Cerebellar cortex (tissue), 1 donor: ENCODE measurements at regions not wholly inside any gene's neighbourhood (a gene's known extent, or its start where the extent isn't known, plus 50 kb on each side); places are given as distances from the start of the nearest gene placed in this dataset.
"Not testable (repeated sequence)": the region's sequence is repeated elsewhere in the genome, so short reads cannot be mapped to it uniquely, and the experiment has no call there.

Experiments used
- DNase-seq: peaks from one replicate; pipeline ENCODE4 v3.0.0-alpha.2; 2015; ENCODE audit warnings: low spot score

DNA sequence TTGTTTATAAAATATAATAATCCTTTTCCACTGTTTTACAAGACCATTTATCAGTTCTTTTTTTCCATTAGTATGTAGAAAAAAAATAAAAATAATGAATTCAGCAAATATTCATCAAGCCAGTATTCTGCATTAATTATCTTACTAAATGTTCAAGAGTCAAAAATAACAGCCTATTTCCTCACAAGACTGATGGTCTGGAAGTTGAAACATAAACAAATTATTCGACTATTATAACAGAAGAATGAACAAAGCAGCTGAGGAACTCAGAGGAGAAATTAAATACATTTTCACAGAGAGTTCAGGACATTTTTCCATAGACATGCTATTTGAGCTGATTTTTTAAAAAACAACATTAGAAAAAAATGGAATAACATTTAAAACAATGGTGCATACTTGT, 2594.8 kb downstream of the ARAP2 start:
- DNase-seq: no peak

GRCh38 chr4:33650036-33650435, 2594.3 kb downstream of the ARAP2 start:
- DNase-seq: no peak

- no peak for DNase-seq
Observed at GRCh38 chr4:33658971-33659370, 2585.3 kb downstream of the ARAP2 start.

GRCh38 chr4:33661636-33662035, 2582.7 kb downstream of the ARAP2 start:
- DNase-seq: no peak

DNA sequence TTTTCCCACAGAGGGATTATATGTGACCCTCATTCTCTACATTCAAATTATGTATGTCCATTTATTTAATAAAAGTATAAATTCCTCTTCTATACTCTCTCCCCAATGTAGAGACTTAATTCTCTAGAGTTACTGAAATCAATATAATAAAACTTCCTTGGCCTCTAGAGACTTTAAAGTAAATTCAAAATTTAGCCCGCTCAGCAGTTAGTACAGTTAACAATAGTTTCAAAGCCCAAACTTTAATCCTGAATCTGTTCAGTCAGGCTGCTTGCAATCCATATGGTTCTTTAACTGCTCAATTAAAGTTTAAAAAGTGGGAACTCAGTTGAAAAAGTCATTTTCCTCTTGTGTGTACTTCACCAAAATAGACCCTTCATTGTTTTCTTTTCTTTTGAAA, 2558.4 kb downstream of the ARAP2 start:
- DNase-seq: no peak

GRCh38 chr4:33696041-33696440, 2548.3 kb downstream of the ARAP2 start:
- DNase-seq: no peak

GRCh38 chr4:33696586-33696985, 2547.7 kb downstream of the ARAP2 start:
- DNase-seq: no peak

DNA sequence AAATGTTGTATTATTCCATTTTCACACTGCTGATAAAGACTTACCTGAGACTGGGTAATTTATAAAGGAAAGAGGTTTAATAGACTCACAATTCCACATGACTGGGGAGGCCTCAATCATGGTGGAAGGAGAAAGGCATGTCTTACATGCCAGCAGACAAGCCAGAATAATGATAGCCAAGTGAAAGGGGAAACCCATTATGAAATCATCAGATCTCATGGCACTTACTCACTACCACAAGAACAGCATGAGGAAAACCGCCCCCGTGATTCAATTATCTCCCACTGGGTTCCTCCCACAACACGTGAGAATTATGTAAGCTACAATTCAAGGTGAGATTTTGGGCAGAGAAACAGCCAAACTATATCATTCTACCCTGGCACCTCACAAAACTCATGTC, 2535.1 kb downstream of the ARAP2 start:
- DNase-seq: no peak

DNA sequence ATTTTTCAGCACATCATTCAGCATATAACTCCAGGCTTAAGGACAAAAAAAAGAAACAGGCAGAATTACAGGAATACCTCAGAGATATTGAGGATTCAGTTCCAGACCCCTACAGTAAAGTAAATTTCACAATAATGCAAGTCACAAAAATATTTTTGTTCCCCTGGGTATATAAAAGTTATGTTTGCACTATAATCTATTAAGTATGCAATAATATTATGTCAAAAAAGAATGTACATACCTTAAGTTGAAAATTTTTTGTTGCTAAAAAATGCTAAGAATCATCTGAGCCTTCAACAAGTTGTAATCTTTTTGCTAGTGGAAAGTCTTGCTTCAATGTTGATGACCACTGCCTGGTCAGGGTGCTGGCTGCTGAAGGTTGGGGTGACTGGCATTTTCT, 2532.5 kb downstream of the ARAP2 start:
- no peak for DNase-seq

GRCh38 chr4:33714971-33715370, 2529.3 kb downstream of the ARAP2 start:
- DNase-seq: no peak

DNA sequence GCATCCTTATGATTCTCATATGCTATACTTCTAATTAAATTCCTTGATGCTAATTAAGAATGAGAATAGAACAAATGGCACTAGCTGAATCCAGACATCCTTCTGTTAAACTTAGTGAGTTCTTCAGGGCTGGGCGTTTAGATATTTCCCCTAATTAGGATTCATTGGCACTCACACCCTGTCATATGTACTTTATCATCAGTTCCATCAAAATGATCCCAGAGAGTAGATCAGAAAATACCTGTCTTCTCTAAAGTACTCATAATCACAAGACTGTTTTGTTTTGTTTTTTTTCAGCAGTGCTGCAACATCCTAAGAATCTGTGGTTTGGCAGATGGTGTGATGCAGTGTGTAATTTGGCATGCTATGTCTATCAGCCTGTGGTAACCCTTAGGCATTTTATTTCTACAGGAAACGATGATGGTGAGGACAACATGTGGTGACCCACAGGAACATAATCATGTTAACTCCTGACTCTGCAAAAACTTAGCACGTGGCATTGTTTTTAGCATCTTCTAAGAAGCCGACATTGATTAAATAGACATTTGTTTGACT, 2528.4 kb downstream of the ARAP2 start:
- no peak for DNase-seq

GRCh38 chr4:33722254-33722653, 2522.1 kb downstream of the ARAP2 start:
- no peak for DNase-seq

GRCh38 chr4:33722800-33723516, 2521.4 kb downstream of the ARAP2 start:
- no peak for DNase-seq

DNA sequence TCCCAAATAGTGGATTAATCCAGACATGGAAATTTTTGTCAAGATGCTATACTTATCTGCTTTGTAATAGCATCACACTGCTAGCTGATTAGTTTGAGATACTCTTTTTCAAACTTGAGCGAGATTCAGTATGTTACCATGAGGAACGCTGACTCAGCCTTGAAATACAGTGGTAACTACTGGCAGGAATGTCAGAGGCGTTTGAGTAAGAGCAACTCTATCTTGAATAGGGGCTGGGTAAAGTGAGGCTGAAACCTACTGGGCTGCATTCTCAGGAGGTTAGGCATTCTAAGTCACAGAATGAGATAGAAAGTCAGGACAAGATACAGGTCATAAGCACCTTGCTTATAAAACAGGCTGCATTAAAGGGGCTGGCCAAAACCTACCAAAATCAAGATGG, 2519.6 kb downstream of the ARAP2 start:
- DNase-seq: no peak

DNA sequence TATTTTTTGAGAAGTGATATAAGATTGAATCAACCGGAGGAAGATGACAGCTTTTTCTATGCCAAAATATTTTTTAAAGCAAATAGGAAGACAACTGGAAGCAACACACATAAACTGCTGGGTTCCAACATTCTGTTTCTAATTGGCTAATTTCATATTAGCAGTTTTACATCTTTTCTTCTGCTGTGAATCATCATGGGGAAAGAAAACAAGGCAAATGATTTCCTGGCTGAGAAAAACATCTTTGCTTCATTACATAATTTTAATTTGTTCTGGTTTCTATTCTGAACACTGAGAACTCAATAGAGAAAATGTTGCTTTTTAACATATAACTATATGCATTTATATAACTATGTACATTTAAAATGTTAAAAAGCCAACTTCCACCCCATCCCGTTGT, 2518.5 kb downstream of the ARAP2 start:
- no peak for DNase-seq

DNA sequence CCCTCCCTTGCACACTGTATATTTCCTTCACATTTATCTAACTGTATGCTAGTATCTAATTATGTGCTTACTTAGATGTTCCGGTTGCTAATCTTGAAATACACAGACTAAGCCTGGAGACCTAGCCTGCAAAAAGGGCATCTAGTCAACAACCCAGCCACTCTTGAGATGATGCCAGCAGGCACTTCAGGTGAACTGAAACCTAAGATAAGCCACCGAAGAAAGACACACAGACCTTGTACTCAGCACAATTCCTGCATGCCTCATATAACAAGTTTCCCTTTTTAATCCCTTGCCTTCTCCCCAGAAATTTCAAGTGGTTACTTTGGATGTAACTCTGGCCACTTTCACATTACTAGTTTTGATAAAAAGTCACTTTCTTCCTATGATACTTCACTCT, 2506.6 kb downstream of the ARAP2 start:
- DNase-seq: no peak

DNA sequence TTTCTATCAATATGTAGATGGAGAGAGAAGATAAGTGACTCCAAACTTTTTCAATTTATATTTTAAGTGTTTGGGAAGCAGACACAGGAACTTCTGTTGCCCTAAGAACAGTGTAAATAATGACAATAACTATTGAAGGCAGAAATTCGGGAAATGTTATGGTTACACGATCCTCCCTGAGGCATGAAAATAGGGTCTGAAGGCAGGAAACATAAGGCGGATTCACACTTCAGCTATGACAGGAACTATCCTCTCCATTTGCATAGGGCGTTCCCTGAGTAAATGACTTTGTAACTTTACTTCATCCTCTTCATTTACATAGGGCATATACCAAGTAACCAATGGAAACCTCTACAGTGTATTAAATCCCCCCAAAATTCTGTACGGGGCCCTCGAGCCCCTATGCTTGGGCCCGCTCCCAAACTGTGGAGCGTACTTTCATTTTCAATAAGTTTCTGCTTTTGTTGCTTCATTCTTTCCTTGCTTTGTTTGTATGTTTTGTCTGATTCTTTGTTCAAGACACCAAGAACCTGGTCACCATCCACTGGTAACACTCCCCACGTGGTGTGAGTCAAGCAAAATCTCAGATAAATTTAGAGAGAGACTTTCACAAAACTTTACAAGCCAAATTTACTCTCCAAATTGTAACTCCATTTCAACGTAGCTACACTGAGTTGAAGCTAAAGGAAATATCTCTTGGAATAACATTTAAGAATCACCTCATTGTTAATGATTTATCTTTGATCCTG, 2504.3 kb downstream of the ARAP2 start:
- DNase-seq: no peak

- DNase-seq: not testable (repeated sequence)
Observed at GRCh38 chr4:33740871-33741270, 2503.4 kb downstream of the ARAP2 start.

- no peak for DNase-seq
Observed at GRCh38 chr4:33746979-33747378, 2497.3 kb downstream of the ARAP2 start.

- DNase-seq: no peak
Observed at GRCh38 chr4:33751050-33751449, 2493.3 kb downstream of the ARAP2 start.

DNA sequence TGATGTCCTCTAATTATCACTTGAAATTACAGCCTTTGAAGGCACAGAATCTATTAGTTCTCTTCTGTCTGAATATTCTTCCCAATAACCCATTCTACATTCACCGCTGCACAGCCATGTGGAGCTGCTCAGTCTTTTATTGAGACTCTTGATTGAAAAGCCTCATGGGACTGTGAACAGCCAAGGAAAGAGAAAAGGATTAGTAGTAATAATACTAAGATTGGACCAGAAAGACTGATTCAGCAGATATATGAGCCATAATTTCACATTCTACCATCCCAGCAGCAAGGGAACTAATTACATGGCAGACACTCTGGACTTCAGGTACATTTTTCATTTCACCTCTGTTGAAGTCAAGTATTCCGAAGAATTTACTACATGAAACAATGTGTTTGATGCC, 2471.7 kb downstream of the ARAP2 start:
- DNase-seq: no peak

GRCh38 chr4:33780952-33781791, 2463.1 kb downstream of the ARAP2 start:
- no peak for DNase-seq

DNA sequence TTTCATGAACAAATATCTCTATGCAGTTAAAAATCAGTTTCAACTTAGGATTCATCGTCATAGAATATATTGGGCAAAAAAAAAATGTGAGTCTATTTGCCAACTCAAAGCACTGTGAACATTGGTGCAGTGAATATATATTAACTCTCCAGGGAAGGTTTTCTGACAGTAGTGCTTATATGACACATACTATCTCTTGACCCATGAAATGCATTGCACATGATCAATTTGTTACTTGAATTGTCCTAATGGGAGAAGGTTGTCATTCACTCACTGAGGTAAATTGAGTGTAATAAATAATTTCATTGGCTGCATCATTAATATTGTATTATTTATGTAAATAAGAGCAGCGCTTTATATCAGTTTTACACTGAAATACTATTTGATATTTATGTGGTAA, 2458.5 kb downstream of the ARAP2 start:
- DNase-seq: no peak
